ENCODE measurements at regions not wholly inside any gene's neighbourhood (a gene's known extent, or its start where the extent isn't known, plus 50 kb on each side); places are given as distances from the start of the nearest gene placed in this dataset.

GRCh38 chr20:20877079-20877478 is 164.6 kb upstream of the RALGAPA2 start:
- TF ChIP-seq REST (IDR thresholded peaks at IDR 0.05; ENCODE audit: insufficient read depth in 1 of 2, low read depth in 2 of 2, low read length in 2 of 2) (no peak), FOXP2 (optimal IDR thresholded peaks at IDR 0.05; ENCODE audit: borderline replicate concordance, extremely low read depth, extremely low read length, insufficient read depth) (no peak), POLR2AphosphoS5 (IDR thresholded peaks at IDR 0.05; ENCODE audit: low read depth, low read length) (no peak), SIN3A (IDR thresholded peaks at IDR 0.05; ENCODE audit: borderline replicate concordance, insufficient read depth, low read length) (no peak), TAF1 (IDR thresholded peaks at IDR 0.05; ENCODE audit: borderline replicate concordance, insufficient read depth, low read length) (no peak)

DNA sequence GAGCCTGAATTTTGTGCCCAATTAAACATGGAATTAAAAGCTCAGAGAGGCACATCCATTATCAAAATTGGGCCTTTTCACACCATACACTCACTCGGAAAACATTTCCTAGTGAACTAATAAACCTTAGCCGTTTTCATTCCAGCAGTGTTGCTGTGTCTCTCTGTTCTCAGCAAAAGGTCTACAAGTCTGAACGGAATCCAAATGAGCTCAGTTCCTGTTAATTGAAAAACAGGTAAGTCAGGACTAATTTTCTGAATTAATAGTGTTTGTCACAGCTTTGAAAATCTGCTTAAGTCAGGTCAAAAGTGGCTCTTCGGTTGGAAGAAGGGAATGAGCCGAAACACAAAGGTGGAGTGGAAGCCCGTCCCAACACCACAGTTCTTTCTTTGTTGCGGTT is 163.3 kb upstream of the RALGAPA2 start:
- no peak for TF ChIP-seq TAF1 (IDR thresholded peaks at IDR 0.05; ENCODE audit: borderline replicate concordance, insufficient read depth, low read length)
- TF ChIP-seq POLR2AphosphoS5 (IDR thresholded peaks at IDR 0.05; ENCODE audit: low read depth, low read length), result no peak
- no peak for TF ChIP-seq FOXP2 (optimal IDR thresholded peaks at IDR 0.05; ENCODE audit: borderline replicate concordance, extremely low read depth, extremely low read length, insufficient read depth)
- no peak for TF ChIP-seq REST (IDR thresholded peaks at IDR 0.05; ENCODE audit: insufficient read depth in 1 of 2, low read depth in 2 of 2, low read length in 2 of 2)
- TF ChIP-seq SIN3A (IDR thresholded peaks at IDR 0.05; ENCODE audit: borderline replicate concordance, insufficient read depth, low read length), result no peak

GRCh38 chr20:20872428-20872827 is 160.0 kb upstream of the RALGAPA2 start:
- TF ChIP-seq REST (IDR thresholded peaks at IDR 0.05; ENCODE audit: insufficient read depth in 1 of 2, low read depth in 2 of 2, low read length in 2 of 2), result no peak
- TF ChIP-seq SIN3A (IDR thresholded peaks at IDR 0.05; ENCODE audit: borderline replicate concordance, insufficient read depth, low read length), result no peak
- no peak for TF ChIP-seq FOXP2 (optimal IDR thresholded peaks at IDR 0.05; ENCODE audit: borderline replicate concordance, extremely low read depth, extremely low read length, insufficient read depth)
- no peak for TF ChIP-seq TAF1 (IDR thresholded peaks at IDR 0.05; ENCODE audit: borderline replicate concordance, insufficient read depth, low read length)
- TF ChIP-seq POLR2AphosphoS5 (IDR thresholded peaks at IDR 0.05; ENCODE audit: low read depth, low read length), result no peak

DNA sequence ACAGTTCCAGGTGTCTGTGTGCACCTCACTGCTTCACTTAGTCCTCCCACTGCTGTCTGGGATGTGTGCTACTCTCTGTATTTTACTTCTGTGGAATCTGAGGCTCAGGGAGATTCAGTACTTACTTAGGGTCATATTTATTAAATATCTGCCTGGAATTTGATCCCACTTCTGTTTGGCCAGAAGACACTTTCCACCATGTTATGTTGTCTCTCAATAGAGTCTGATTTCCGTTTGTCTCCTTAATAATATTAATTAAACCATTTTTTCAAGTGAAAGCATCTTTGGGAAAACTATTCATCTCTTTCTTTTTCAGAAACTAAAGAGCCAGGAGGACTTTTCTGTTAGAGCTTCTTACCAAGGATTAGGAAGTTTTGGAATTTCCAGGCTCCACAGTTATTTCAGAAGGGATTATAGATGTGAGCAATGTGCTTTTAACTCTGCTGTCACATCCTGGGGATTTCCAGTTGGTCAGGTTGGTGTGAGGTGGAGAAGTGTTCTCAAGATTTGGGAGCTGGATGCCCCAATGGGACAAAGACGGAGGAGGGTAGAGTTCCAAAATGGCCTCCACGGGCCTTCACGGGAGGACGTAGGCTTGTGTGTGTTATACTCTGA is 156.8 kb upstream of the RALGAPA2 start:
- TF ChIP-seq FOXP2 (optimal IDR thresholded peaks at IDR 0.05; ENCODE audit: borderline replicate concordance, extremely low read depth, extremely low read length, insufficient read depth), result no peak

- no peak for TF ChIP-seq TAF1 (IDR thresholded peaks at IDR 0.05; ENCODE audit: borderline replicate concordance, insufficient read depth, low read length)
- TF ChIP-seq REST (IDR thresholded peaks at IDR 0.05; ENCODE audit: insufficient read depth in 1 of 2, low read depth in 2 of 2, low read length in 2 of 2), result no peak
- no peak for TF ChIP-seq SIN3A (IDR thresholded peaks at IDR 0.05; ENCODE audit: borderline replicate concordance, insufficient read depth, low read length)
- TF ChIP-seq FOXP2 (optimal IDR thresholded peaks at IDR 0.05; ENCODE audit: borderline replicate concordance, extremely low read depth, extremely low read length, insufficient read depth), result no peak
- no peak for TF ChIP-seq POLR2AphosphoS5 (IDR thresholded peaks at IDR 0.05; ENCODE audit: low read depth, low read length)
These were observed 152.1 kb upstream of the RALGAPA2 start for GRCh38 chr20:20864351-20865096.
